ENCODE measurements at regions not wholly inside any gene's neighbourhood (a gene's known extent, or its start where the extent isn't known, plus 50 kb on each side); places are given as distances from the start of the nearest gene placed in this dataset.

DNA sequence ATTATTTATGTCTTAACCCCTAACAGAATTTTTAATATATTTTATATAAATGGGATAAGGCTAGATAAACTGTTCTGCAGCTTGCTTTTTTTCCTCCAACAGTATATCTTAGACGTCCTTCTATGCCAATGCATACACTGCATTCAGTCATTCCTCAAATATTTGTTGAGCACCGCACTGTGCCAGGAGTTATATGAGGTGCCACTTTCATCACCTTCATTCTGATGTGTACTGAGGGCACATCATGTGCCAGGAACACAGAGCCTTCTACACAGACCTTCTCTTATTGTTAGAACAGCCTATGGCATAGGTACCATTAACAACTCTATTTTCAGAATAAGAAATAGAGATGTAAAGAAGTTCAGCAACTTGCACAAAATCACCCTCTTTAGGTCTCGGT, 570.1 kb downstream of the CDK5RAP2 start:
- DNase-seq (ENCODE audit: low read depth in 2 of 2): no peak

- DNase-seq (ENCODE audit: low read depth in 2 of 2): no peak
These were observed 578.4 kb downstream of the CDK5RAP2 start for GRCh38 chr9:120001536-120001935.

DNA sequence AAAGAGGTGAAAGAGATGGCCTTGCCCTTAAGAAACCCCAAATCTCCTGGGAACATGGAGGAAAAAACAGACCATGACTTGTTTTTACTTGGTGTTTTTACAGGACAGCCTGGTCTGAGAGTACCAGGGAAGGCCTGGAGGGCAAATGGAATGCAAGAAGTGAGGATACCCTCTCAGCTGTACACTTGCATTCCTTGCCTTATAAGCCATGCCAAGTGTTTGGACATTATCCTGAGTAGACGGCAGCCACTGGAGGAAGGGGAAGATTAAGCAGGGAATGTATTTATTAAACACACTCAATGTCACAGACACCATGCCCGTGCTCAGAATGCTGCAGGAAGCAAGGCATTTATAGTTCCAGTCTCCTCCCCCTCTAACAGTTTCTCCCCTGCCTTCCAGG, 581.4 kb downstream of the CDK5RAP2 start:
- no peak for DNase-seq (ENCODE audit: low read depth in 2 of 2)

DNA sequence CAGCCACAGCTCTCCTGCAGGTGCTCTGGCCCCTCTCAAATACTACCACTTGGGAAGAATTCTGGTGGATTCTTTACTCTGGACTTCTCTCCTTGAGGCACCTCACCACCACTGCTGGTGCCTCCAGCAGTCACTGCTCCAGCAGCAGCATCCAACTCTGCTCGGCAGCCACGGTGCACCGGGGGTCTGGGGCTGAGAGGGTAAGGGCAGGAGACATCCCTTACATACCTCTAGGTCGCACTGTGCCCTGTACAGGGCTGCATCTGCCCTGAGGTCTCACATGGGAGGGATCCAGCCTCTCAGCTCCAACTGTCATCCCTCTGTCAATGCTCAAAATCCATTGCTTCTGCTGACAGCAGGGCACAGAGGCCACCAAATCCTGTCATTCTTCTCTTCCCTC, 588.2 kb downstream of the CDK5RAP2 start:
- DNase-seq (ENCODE audit: low read depth in 2 of 2): no peak

GRCh38 chr9:119986713-119987112, 593.3 kb downstream of the CDK5RAP2 start:
- DNase-seq (ENCODE audit: low read depth in 2 of 2): no peak

GRCh38 chr9:119986205-119986604, 593.8 kb downstream of the CDK5RAP2 start:
- no peak for DNase-seq (ENCODE audit: low read depth in 2 of 2)

GRCh38 chr9:119974026-119974425, 604.8 kb upstream of the BRINP1 start:
- no peak for DNase-seq (ENCODE audit: low read depth in 2 of 2)

DNA sequence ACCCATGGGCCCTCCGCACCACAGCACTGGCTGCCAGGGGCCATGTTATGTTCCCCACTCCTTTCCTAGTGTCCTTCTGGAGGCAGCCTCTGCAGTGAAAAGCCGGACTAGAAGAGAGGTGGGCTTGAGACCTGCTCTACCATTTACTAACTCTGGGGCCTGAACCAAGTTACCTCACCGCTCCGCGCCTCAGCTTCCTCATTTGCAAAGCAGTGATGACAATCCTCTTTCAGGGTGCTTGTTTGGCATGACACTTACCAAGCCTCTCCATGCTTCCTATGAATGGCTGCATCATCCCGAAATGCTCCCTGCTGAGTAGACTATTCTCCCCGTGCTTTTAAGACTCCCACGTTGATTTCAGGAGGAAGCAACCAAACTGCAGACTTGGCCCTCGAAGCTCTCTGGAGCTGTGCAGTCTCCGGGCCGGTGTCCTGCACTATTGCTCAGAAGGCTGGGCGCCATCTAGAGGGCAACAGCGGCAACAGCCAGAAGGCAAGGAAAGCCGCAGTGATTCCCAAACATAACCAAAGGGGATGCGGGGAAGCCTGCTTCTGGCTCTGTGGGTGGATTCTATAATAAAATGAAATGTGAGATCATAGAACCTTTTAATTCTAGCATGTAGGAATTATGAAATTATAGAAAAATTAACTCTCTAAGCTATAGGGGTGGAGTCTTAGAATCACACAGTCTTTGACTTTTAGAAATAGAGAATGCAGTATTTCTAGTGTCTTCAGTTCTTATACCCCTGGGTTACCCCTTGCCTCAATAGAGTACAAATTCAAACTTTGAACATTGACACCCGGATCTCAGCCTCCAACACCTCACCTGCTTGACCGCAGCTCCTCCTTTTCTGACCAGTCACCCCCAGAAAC, 599.8 kb upstream of the BRINP1 start:
- DNase-seq (ENCODE audit: low read depth in 2 of 2): peak; percentile 15 to 22

- DNase-seq (ENCODE audit: low read depth in 2 of 2): no peak
These were observed 598.8 kb upstream of the BRINP1 start for GRCh38 chr9:119967867-119968535.

- no peak for DNase-seq (ENCODE audit: low read depth in 2 of 2)
These were observed 594.6 kb upstream of the BRINP1 start for GRCh38 chr9:119963798-119964372.

GRCh38 chr9:119963258-119963797, 594.1 kb upstream of the BRINP1 start:
- no peak for DNase-seq (ENCODE audit: low read depth in 2 of 2)

GRCh38 chr9:119961774-119962424, 592.7 kb upstream of the BRINP1 start:
- no peak for DNase-seq (ENCODE audit: low read depth in 2 of 2)

DNA sequence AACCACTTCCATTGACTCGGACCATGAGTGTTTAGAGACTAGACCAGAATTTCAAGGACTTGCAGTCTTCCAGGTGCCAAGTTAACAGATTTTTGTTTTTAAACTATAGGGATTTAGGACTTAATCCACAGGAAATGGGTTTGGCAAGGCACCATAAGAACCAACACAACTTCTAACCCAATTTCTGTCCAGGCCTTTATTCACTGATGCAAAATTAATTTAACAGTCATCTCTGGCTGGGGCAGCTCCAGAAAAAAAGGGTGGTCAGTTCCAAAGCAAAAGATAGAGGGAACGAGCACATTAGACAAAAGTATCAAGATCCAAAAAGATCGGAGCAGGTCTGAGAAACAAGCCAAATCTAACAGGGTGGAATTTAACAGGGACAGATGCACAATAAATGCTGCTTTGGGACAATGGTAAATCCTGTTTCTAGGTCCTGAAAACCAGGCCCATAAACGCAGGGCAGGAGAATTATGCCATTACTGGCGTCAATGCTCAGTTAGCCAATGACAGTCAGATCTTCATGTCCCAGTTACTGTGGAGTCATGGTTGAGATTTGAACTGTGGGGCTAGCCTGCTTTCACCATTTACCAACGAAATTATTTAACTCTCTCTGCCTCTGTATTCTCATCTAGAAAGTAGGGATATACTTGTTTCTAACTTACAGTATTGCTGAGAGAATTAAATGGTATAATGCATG, 590.8 kb upstream of the BRINP1 start:
- DNase-seq (ENCODE audit: low read depth in 2 of 2): no peak

DNA sequence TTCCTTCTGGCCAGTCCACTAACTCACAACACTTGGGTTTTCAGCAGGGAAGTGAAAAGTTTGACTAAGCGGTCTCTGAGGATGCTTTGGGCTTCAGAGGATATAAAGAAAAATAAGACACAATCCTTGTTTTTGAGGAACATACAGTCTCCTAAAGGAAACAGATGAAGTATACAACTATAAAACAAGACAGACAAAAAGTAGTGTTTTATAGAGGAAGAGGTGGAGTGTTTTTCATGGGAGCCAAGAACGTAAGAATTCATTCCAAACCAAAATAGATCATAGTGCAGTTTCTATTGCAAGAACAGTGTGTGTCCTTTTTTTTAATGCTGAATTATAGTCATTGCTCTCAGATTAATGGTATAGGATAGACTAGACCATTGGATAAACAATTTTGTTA, 586.9 kb upstream of the BRINP1 start:
- no peak for DNase-seq (ENCODE audit: low read depth in 2 of 2)

- no peak for DNase-seq (ENCODE audit: low read depth in 2 of 2)
These were observed 586.0 kb upstream of the BRINP1 start for GRCh38 chr9:119955276-119955675.

DNA sequence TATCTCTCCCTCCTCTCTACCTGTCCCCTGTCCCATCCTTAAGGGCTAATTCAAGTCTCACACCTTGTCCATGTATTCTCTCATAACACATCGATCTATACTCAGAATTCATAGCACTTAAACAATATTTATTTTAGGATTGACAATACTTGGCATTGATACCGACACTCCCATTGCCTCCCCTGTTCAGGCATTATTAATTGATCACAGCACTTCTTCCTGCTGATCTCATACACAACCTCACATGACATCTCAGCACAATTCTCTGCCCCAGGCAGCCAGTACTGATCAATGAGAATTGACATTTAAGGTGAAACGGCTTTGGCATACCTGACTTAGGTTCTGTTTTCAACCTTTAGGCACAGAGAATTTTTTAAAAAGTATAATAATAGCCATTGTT, 582.4 kb upstream of the BRINP1 start:
- DNase-seq (ENCODE audit: low read depth in 2 of 2): no peak

- no peak for DNase-seq (ENCODE audit: low read depth in 2 of 2)
These were observed 581.9 kb upstream of the BRINP1 start for GRCh38 chr9:119951090-119951489.

DNA sequence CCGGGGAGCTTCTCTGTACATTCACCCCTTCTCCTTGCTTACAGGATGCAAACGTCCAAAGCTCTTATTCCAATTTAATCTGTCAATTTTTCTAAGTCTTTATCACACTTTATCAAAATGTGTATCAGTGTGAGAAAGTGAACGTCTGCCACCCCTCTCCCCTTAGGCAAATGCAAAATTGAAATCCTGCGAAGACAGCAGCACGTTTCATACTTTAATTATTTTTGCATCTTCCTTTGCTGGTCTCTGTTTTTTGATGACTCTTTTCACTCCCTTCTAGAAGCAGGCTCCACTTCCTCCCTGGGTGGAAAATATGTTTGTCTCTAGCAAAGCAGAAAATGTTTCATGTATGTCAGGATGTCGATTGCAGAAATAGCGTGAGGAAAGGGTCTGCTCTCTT, 576.5 kb upstream of the BRINP1 start:
- DNase-seq (ENCODE audit: low read depth in 2 of 2): no peak

DNA sequence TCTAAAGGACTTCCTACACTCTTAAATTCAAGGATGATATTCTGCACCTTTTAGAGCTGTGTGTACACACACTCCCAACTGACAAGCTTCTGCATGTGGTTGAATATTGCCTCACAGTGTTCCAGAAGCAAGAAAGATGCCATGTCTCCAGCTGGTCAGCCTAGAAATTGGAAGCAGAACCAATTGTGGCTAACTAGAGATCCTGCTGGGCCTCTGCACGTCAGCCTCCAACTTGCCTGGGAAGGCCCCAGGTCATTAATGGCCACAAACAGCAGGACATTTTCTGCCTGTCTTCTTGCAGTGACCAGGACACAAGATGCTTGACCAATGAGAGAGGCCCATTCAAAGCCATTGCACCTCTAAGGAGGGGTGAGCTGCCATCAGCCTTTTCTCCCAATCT, 571.9 kb upstream of the BRINP1 start:
- DNase-seq (ENCODE audit: low read depth in 2 of 2): no peak

- DNase-seq (ENCODE audit: low read depth in 2 of 2): no peak
These were observed 569.6 kb upstream of the BRINP1 start for GRCh38 chr9:119938871-119939270.

DNA sequence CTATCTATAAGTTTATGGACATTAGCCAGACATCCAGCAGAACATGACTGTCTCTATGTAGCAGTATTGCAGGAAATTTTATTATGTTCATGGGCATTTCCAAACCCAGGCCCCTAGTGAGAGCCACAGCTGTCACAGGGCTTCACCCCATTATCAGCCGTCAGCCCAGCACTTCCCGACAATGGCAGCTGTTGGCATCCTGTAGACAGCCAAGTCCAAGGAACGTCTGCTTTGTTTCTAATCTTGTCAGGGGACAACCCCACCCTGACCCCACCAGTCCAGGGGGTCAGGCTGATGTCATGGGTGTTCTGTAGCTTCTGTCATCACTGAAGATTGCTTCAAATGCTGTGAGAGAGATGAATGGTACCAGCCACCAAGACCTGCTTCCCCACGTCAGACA, 565.3 kb upstream of the BRINP1 start:
- DNase-seq (ENCODE audit: low read depth in 2 of 2): no peak

DNA sequence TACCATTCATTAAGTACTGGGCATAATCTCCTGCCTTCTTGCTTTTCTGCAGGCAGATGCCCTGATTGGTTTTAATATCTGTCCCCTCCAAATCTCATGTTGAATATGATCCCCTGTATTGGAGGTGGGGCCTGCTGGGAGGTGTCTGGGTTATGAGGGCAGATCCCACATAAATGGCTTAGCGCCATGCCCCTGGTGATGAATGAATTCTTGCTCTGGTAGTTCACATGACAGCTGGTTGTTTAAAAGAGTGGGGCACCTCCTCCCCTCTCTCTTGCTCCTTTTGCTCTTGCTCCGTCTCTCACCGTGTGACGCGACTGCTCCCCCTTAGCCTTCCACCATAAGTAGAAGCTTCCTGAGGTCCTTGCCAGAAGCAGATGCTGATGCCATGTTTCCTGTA, 564.0 kb upstream of the BRINP1 start:
- no peak for DNase-seq (ENCODE audit: low read depth in 2 of 2)

Data from stimulated activated CD8-positive, alpha-beta memory T cell treated with anti-CD3 and anti-CD28 coated beads, Interleukin-2, amount 100 ng/mL, for 48 hours (primary cell).